OCI-LY7 (cell line): ENCODE measurements at regions not wholly inside any gene's neighbourhood (a gene's known extent, or its start where the extent isn't known, plus 50 kb on each side); places are given as distances from the start of the nearest gene placed in this dataset.

Source experiments
- CTCF ChIP-seq: fragments of 200-600 bp; sonication (generic); conservative IDR thresholded peaks from 2 replicates; pipeline ENCODE4 v1.5.1; 2014; ENCODE audit warnings: mild to moderate bottlenecking, antibody characterized with exemption, low read length, moderate library complexity, mixed read lengths
- EZH2phosphoT487 ChIP-seq: fragments of 200-600 bp; sonication (generic); IDR thresholded peaks from 2 replicates; pipeline ENCODE4 v1.6.1; 2018; ENCODE audit warnings: low read depth, borderline replicate concordance, mild to moderate bottlenecking, mixed run types, antibody characterized with exemption, low read length, moderate library complexity, mixed read lengths

DNA sequence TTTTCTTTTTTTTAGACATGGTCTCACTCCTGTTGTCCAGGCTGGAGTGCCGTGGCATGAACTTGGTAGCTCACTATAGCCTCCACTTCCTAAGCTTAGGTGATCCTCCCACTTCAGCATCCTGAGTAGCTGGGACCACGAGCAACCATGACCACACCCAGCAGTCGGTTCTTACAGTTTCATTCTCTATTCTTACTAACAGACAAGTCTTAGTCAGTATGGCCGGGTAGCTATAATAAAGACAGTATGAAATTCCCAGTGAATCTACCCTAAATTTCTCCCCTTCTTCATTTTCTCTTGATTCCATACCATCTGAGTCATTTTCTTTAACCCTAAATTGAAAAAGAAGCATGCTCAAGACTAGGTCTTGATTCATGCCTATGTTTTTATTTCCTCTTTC is 775.3 kb upstream of the NRXN1 start:
- TF ChIP-seq CTCF = no peak
- TF ChIP-seq EZH2phosphoT487 = no peak
